OCI-LY1 (cell line): ENCODE measurements at regions not wholly inside any gene's neighbourhood (a gene's known extent, or its start where the extent isn't known, plus 50 kb on each side); places are given as distances from the start of the nearest gene placed in this dataset.

Source experiments
- EZH2 ChIP-seq: fragments of 200-600 bp; sonication (generic), shearing (Covaris generic); IDR thresholded peaks from 2 replicates; pipeline ENCODE4 v1.8.0; 2017; ENCODE audit warnings: borderline replicate concordance, mixed run types, mild to moderate bottlenecking, antibody characterized with exemption, low read length, moderate library complexity, mixed read lengths
- TF ChIP-seq, protein P1 (sequence below): fragments of 200-600 bp; sonication (generic), shearing (Covaris generic); IDR thresholded peaks from 2 replicates; pipeline ENCODE4 v1.5.1; 2017; ENCODE audit warnings: mild to moderate bottlenecking, antibody characterized with exemption, low read length, moderate library complexity, mixed read lengths

DNA sequence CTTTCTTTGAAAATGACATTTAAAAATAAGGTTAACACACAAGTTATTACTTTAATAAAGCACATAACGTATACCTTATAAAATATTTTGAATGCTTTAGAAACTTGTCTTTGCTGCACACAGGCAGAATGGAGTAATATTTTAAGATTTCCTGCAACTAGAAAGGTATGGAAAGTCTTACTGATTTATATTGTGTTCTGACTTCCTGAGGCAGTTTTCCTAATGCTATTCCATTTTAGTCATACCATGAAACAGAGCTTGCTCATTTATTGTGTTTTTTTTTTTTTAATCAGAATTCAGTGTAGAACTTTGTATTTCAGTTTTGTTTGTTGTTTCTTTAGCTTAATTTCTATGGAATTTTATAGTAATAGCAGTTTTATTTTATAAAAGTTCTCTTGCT lies 60.9 kb upstream of the S1PR1 start:
- TF ChIP-seq, protein P1, sequence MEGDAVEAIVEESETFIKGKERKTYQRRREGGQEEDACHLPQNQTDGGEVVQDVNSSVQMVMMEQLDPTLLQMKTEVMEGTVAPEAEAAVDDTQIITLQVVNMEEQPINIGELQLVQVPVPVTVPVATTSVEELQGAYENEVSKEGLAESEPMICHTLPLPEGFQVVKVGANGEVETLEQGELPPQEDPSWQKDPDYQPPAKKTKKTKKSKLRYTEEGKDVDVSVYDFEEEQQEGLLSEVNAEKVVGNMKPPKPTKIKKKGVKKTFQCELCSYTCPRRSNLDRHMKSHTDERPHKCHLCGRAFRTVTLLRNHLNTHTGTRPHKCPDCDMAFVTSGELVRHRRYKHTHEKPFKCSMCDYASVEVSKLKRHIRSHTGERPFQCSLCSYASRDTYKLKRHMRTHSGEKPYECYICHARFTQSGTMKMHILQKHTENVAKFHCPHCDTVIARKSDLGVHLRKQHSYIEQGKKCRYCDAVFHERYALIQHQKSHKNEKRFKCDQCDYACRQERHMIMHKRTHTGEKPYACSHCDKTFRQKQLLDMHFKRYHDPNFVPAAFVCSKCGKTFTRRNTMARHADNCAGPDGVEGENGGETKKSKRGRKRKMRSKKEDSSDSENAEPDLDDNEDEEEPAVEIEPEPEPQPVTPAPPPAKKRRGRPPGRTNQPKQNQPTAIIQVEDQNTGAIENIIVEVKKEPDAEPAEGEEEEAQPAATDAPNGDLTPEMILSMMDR: no peak
- no peak for TF ChIP-seq EZH2
